Tibial nerve (tissue), 3 donors: ENCODE measurements at regions not wholly inside any gene's neighbourhood (a gene's known extent, or its start where the extent isn't known, plus 50 kb on each side); places are given as distances from the start of the nearest gene placed in this dataset.

Experiments used
- CTCF ChIP-seq, 5 experiments: fragments of 200-600 bp in 3 of 5; fragments of 450-650 bp in 2 of 5; sonication (generic) in 3 of 5; IDR thresholded peaks; one replicate each; pipeline ENCODE4 v1.5.1; 2016 to 2019; ENCODE audit warnings: antibody characterized with exemption in 5 of 5, mild to moderate bottlenecking in 3 of 5, moderate library complexity in 2 of 5
- POLR2A ChIP-seq, 2 donors: fragments of 450-650 bp; IDR thresholded peaks; one replicate each; pipeline ENCODE4 v1.6.1; 2017; ENCODE audit warnings: antibody characterized with exemption in 2 of 2, mild to moderate bottlenecking in 2 of 2, moderate library complexity in 2 of 2

GRCh38 chr6:49329186-49329585, 133.9 kb downstream of the MMUT start:
- TF ChIP-seq CTCF (IDR thresholded peaks at IDR 0.05) (no peak), POLR2A (IDR thresholded peaks at IDR 0.05) (no peak)
